D341Med (cell line): ENCODE measurements at regions not wholly inside any gene's neighbourhood (a gene's known extent, or its start where the extent isn't known, plus 50 kb on each side); places are given as distances from the start of the nearest gene placed in this dataset.

Source experiments
- DNase-seq: peaks from one replicate; pipeline ENCODE4 v3.0.0; 2012; ENCODE audit warnings: low spot score

- no peak for DNase-seq
Observed at GRCh38 chr18:45494811-45495210, 120.5 kb upstream of the SLC14A2 start.

DNA sequence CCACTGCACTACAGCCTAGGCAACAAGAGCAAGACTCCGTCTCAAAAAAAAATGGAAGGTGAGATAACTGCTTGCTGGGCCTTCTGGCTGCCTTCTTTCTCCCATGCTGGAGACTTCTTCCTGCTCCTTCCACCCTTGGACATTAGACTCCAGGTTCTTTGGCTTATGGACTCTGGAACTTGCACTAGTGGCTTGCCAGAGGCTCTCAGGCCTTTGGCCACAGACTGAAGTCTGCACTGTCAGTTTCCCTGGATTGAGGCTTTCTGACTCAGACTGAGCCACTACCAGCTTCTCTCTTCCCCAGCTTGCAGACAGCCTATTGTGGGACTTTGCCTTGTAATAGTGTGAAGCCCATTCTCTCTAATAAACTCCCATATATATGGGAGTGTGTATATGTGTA is 118.5 kb upstream of the SLC14A2 start:
- no peak for DNase-seq

DNA sequence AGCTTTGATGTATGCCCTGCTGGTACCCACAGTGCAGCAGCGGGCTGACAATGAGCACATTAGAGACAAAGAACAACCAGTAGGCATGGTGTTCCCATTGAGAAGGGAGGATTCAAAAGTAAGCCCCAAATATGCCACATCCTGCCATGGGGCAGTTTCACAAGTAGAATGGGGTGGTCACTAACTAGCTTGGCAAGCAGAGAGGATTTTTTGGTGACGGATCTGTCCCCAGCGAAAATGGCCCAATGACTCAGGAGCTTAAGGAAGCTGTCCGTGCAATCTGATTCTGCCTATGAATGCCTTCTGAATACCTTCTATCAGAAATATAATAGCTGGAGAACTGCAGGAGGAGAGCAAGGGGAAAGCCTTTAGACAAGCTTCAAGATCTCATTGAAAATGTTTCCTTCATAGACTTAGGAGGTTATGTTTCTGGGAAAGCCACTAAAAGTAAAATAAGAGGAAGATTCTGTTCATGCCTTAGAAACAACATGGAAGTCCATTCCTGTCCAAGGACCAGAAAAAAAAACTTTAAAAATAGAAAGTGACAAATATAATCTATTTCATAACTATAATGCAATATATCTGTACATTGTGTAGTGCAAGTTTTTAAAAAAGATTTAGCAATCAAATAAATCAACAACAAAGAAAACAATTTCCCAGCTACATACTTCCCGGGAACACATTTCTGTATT is 117.5 kb upstream of the SLC14A2 start:
- no peak for DNase-seq

GRCh38 chr18:45498287-45498658 is 117.0 kb upstream of the SLC14A2 start:
- DNase-seq = no peak

DNA sequence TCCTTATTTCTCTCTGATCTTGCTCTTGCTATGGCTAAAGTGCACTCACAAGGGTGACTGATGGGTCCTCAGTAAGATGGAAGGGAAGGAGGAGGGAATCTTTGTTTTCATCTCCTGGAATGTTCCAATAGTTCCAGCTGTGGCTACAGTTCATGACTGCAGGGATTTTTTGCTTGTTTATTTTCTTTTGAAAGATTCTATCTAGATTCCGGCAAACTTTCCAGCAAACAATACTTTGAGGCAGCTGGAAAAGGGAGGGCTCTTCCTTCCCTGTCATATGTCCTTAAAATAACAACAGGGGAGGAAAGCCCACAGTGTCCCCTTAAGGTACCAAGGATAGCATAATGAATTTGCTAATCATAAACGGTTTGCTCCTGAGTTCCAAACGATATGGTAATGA is 111.3 kb upstream of the SLC14A2 start:
- no peak for DNase-seq

DNA sequence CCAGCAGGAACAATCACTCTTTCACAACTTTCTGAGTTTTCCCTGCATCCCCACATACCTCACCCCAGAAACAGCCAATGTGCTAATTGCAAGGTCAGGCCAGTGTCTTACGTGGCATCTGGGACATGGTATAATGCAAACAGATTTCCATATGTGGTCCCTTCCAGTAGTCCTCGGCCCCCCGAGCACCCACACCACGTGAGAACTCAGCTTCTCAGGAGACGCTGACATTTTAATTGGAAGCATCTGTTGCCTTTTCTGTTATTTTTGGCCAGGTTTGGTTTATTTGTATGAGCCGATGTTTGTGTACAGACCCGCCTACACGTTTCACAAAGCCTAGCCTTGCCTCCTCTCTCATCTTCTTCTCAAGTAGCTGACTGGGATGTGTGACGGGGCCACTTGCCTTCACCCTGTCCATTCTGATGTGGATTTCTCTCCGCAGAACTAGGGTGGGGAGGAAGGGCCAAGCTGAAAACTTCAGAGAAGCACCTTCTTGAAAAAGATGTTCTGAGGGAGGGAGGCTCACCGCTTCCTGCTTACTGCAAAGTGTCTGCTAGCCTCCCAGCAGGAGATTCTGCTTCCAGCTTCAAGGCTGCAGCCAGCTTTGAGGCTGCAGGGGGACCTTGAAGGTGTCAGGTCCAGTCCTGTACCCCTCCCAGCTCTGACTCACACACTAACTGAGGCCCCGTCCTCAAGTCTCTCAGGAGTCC is 109.6 kb upstream of the SLC14A2 start:
- DNase-seq = no peak

- DNase-seq = no peak
Observed at GRCh38 chr18:45506951-45507350, 108.3 kb upstream of the SLC14A2 start.

GRCh38 chr18:45509535-45509934 is 105.7 kb upstream of the SLC14A2 start:
- no peak for DNase-seq

- DNase-seq = no peak
Observed at GRCh38 chr18:45510656-45511055, 104.6 kb upstream of the SLC14A2 start.

DNA sequence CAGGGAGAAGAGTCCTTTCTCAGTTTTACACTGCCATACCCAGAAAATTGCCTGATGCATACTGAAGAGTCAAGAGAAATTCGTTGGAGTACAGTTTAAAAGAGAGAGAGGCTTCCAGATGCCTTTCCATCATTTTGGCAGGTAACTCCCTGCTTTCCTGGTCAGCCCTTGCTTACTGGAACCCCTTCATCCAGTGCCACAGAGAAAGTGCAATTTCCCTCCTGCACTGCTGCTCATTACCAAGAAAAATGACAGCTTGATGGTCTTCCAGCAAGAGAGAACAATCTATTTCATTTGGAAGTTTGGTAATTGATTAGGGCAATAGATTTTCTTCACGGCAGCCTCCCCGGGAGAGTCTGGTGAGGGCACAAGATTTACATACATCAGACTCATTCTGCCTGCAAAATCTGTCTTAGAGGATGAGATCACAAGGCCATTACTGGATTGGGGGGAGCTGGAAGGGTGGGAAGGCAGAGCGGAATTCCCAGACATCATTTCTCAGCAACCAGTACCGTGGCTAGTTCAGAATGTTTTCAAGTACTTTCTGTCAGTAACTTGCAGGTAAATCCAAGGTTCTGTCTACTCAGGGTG is 102.8 kb upstream of the SLC14A2 start:
- DNase-seq = no peak

- no peak for DNase-seq
Observed at GRCh38 chr18:45517181-45517741, 98.0 kb upstream of the SLC14A2 start.

GRCh38 chr18:45518311-45519155 is 96.7 kb upstream of the SLC14A2 start:
- no peak for DNase-seq

- DNase-seq = no peak
Observed at GRCh38 chr18:45519411-45520280, 95.6 kb upstream of the SLC14A2 start.

DNA sequence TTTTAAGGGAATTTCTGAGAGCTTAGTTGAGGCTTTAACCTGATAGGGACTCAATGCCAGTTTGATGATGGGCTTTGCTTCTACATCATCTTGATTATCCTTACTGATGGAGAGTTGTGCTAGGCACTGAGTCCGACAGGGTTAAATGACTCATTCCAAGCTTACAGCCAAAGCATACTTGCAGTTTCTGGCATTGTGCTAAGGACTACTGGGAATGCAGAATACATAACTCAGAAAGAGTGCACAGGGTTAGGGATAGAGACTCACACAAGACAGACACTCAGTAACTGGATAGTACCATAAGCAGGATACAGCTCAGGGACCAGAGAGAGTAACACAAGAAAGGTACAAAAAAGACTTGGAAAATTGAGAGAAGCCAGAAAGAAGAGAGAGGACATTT is 94.1 kb upstream of the SLC14A2 start:
- no peak for DNase-seq

GRCh38 chr18:45521777-45522176 is 93.5 kb upstream of the SLC14A2 start:
- DNase-seq = no peak

GRCh38 chr18:45522371-45522770 is 92.9 kb upstream of the SLC14A2 start:
- no peak for DNase-seq

GRCh38 chr18:45525301-45525700 is 90.0 kb upstream of the SLC14A2 start:
- no peak for DNase-seq

DNA sequence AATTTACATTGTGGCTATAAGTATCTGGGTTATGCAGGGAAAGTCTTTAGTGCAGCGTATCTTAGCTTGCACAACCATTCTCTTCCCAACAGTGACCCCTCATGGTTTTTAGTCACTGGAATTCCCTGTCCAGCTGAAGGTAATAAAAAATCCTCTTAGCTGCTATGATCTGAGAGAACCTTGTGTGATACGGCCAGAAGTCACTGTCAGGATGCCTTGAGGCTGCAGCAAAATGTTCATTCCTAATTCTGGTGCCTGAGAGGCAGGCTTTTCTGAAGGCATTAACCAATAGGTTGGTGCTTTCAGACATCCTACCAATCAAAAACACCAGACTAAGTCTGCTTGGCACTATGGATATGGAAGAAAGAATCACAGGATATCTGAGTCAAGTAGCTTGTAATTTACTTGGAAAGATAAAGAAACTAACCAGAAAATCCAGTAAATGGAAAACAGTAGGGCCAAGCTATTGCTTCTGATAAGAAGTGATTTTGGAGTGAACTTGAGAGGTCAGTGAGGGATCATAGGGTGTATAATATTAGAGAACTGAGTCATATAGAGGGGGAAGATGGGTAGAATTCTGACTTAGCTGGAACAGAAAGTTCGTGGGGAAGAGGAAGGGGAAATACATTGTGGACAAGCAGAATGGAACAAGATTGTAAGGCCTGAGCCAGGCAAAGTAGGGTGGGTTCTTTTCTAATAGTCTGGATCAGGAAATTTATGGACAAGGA is 89.0 kb upstream of the SLC14A2 start:
- DNase-seq = no peak

DNA sequence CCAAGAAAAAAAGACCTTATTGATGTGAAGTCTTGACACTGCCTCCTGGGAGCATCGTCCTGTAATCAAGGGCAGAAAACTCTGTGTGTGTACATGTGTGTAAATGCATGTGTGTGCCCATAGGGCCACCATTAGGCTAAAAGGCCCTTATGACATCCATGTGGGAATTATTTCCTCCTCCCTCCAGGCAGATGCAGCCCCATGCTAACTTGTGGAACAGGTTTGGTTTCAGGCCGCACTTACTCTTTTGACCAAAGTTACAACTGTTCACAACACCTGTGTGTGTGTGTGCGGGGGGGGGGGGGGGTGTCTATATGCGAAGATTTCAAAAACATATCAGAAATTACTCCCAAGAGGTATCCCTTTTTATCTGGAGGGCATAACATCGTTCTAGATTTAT is 87.4 kb upstream of the SLC14A2 start:
- DNase-seq = no peak

GRCh38 chr18:45528712-45529336 is 86.5 kb upstream of the SLC14A2 start:
- DNase-seq = no peak
